Activated CD4-positive, alpha-beta memory T cell treated with anti-CD3 and anti-CD28 coated beads for 36 hours (primary cell): ENCODE measurements at regions not wholly inside any gene's neighbourhood (a gene's known extent, or its start where the extent isn't known, plus 50 kb on each side); places are given as distances from the start of the nearest gene placed in this dataset.

Source experiments
- CTCF ChIA-PET: fragments of 350-600 bp; sonication (Branson Sonifier 250); formaldehyde crosslinking; loops from one replicate; lab custom pipeline; 2021; ENCODE audit warnings: antibody characterized with exemption, inconsistent platforms; lab: Charles Lee
- POLR2A ChIA-PET: fragments of 350-600 bp; sonication (Branson Sonifier 250); formaldehyde crosslinking; loops from one replicate; lab custom pipeline; 2021; ENCODE audit warnings: antibody characterized with exemption; lab: Charles Lee
- DNase-seq: peaks from one replicate; pipeline ENCODE4 v3.0.0-alpha.2; 2020
- H3K27ac Mint-ChIP-seq: one replicate; pipeline ENCODE4 v1.8.0; 2021; ENCODE audit warnings: mixed read lengths
- H3K27me3 Mint-ChIP-seq: one replicate; pipeline ENCODE4 v1.8.0; 2021; ENCODE audit warnings: mixed read lengths
- H3K36me3 Mint-ChIP-seq: one replicate; pipeline ENCODE4 v1.8.0; 2021; ENCODE audit warnings: mixed read lengths
- H3K4me1 Mint-ChIP-seq: one replicate; pipeline ENCODE4 v1.8.0; 2021; ENCODE audit warnings: low read depth, mixed read lengths
- H3K4me3 Mint-ChIP-seq: one replicate; pipeline ENCODE4 v1.8.0; 2021; ENCODE audit warnings: mild to moderate bottlenecking, mixed read lengths
- H3K9me3 Mint-ChIP-seq: one replicate; pipeline ENCODE4 v1.8.0; 2021; ENCODE audit warnings: mixed read lengths
- intact Hi-C: fragments of 100-400 bp; cut with micrococcal nuclease; formaldehyde crosslinking; loops from one replicate; pipeline ENCODE4 v1.15.1; 2023

DNA sequence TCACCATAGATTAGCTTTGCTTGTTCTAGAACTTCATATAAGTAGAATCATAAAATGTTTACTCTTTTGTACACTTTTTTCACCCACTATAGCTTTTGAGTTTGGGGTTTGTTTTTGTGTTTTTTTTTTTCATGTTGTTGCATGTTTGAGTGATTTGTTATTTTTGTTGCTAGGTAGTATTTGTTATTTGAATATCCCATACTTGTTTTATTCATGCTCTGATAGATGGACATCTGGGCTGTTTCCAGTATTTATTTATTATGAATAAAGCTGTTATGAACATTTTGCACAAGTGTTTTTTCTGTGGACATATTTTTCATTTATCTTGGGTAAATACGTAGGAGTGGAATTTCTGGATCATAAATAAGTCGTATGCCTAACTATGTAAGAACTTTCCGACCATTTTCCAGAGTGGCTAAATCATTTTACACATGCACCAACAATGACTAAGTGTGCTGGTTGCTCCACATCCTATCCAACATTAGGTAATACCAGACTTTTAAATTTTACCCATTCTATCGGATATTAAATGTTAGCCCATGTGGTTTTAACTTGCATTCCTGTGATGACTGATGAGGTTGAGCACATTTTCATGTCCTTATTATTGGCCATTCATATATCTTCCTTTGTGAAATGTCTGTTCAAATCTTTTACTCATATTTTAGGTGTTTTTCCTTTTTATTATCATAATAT is 69.1 kb upstream of the NR4A3 start:
- ChIA-PET POLR2A (no interaction called here), CTCF (no interaction called here)
- Mint-ChIP-seq H3K27ac (no peak overlapping the region), H3K4me1 (no peaks in the 10 kb centered on the region), H3K4me3 (no peak overlapping the region), H3K9me3 (no peaks in the 10 kb centered on the region), H3K27me3 (peaks cover 3% of the 10 kb centered on the region), H3K36me3 (no peaks in the 10 kb centered on the region)
- DNase-seq, result no peak
- intact Hi-C loops, result no loop called here

DNA sequence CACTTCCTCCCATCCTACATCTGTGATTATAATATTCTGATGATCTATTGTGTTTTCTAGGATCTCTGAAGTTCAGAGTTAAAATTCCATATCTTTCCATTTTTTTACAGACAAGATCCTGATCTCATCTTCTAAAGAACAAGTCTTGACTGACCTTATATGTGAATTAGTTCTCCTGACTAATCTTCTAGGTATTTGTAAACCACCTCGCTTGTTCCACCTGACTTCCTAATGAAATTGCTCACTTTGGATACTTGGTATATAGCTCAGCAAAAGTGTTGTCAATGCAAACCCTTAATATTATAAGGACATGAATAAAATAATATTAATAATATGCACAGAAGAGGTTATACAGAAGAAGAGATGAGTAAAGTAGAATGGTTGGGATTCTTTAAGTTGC is 68.2 kb upstream of the NR4A3 start:
- no peak for DNase-seq
- H3K9me3 Mint-ChIP-seq, result no peaks in the 10 kb centered on the region
- POLR2A ChIA-PET, result no interaction called here
- CTCF ChIA-PET, result no interaction called here
- intact Hi-C loops, result no loop called here
- H3K4me1 Mint-ChIP-seq, result no peaks in the 10 kb centered on the region
- H3K4me3 Mint-ChIP-seq, result no peak overlapping the region
- no peak overlapping the region for H3K27ac Mint-ChIP-seq
- H3K27me3 Mint-ChIP-seq, result peaks cover 3% of the 10 kb centered on the region
- H3K36me3 Mint-ChIP-seq, result no peaks in the 10 kb centered on the region

DNA sequence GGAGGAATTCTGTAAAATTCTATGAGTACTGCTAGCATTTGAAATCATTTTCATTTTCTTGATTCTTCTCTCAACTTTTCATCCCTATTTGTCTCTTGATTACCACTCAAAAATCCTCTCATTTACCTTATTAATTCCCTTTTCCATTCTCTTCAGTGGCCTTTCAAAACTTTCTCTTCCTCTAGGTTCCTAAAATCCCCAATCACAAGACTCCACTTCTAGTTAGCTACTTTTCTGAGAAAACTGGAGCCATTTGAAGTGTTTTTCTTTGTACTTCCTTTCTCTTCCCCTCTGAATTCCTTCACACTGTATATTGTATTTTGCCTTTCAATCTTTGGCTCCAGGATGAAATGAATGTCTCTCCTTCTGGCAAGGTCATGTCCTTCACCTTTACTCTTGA is 61.3 kb upstream of the NR4A3 start:
- no peaks in the 10 kb centered on the region for H3K36me3 Mint-ChIP-seq
- H3K27ac Mint-ChIP-seq, result no peak overlapping the region
- H3K4me1 Mint-ChIP-seq, result no peaks in the 10 kb centered on the region
- H3K9me3 Mint-ChIP-seq, result no peaks in the 10 kb centered on the region
- H3K4me3 Mint-ChIP-seq, result no peak overlapping the region
- CTCF ChIA-PET, result no interaction called here
- intact Hi-C loops, result no loop called here
- H3K27me3 Mint-ChIP-seq, result peaks cover 8% of the 10 kb centered on the region
- no peak for DNase-seq
- POLR2A ChIA-PET, result no interaction called here

DNA sequence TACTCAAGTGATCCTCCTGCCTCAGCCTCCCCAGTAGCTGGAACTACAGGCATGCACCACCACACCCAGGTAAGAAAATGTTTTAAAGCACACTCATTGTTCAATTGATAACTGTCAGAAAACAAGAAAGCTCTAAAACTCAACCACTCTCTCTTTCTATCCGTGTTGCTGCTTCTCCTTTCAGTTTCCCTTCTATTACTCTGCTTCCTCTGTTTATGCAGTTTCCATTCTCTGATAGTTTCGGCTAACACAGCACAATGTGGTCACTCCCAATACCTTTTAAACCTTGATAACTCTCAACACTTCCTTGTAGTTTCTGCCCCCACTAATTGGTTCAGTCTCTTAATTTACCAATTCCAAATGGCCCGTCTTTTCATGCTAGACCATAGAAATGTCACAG is 59.2 kb upstream of the NR4A3 start:
- Mint-ChIP-seq H3K27me3 (peaks cover 8% of the 10 kb centered on the region), H3K4me1 (no peaks in the 10 kb centered on the region), H3K4me3 (no peak overlapping the region), H3K27ac (no peak overlapping the region), H3K36me3 (no peaks in the 10 kb centered on the region), H3K9me3 (no peaks in the 10 kb centered on the region)
- no peak for DNase-seq
- intact Hi-C loops, result no loop called here
- ChIA-PET CTCF (no interaction called here), POLR2A (no interaction called here)
